ENCODE measurements at regions not wholly inside any gene's neighbourhood (a gene's known extent, or its start where the extent isn't known, plus 50 kb on each side); places are given as distances from the start of the nearest gene placed in this dataset.
"Not testable (repeated sequence)": the region's sequence is repeated elsewhere in the genome, so short reads cannot be mapped to it uniquely, and the experiment has no call there.

GRCh38 chr3:27632431-27633223, 89.5 kb downstream of the EOMES start:
- DNase-seq (ENCODE audit: extremely low read depth in 1 of 2, low read depth in 1 of 2): peak; percentile 15

DNA sequence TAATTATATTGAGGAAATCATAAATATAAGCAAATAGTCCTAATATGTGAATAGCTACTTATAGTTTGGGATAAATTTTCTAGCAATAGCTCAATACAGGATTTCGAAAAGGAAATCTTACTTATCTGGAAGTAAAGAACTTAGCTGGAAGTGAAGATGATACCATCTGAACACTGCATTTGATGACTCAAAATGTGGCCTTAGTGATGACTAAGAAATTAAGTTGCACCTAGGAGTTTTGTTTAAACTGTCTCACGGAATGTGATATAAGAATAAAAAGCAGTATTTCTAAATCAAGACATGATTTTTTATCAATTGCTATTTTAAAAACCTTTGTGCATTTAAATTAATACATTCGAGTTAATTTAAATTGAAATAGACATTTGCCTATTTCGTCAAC, 91.2 kb downstream of the EOMES start:
- no peak for DNase-seq (ENCODE audit: extremely low read depth in 1 of 2, low read depth in 1 of 2)

DNA sequence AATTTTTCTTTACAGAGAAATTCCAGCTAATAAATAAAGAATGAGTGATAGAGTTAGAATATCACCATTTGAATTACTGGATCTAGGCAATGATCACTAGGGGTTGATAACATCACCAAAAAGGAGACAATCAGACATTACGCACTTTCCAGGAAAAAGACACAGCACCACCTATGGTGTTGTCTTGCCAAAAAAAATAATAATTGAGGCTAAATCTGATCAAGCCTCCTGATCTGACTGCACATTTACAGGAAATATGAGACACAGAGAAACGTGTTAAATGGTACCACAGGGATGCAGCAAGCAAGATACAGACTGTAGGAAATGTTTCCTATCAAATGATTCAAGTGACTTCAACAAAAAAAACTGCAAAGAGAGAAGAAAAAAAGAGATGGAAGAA, 92.8 kb downstream of the EOMES start:
- no peak for DNase-seq (ENCODE audit: extremely low read depth in 1 of 2, low read depth in 1 of 2)

DNA sequence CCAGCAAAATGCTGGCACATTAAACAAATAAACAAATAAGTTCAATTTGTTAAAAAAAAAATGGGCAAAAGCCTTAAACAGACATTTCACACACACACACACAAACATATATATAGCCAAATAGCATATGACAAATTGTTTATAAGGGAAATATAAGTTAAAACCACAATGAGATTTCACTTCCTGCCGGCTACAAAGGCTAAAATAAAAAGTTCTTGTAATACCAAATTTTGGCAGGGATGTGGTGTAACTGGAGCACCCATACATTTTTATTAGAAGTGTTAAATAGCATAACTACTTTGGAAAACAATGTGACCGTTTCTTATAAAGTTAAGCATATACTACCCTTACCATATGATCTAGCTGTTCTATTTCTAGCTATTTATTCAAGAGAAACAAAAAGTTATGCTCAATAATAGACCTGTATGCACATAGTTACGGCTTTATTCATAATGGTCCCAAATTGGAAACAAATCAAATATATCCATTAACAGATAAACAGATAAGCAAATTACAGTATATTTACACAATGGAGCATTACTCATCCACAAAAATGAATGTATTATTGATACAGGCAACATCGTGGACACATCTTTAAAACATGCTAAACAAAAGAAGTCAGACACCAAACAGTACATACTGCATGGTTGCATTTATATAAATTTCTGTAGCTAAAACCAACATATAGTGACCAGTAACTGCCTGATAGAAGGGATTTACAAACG, 93.9 kb downstream of the EOMES start:
- no peak for DNase-seq (ENCODE audit: extremely low read depth in 1 of 2, low read depth in 1 of 2)

DNA sequence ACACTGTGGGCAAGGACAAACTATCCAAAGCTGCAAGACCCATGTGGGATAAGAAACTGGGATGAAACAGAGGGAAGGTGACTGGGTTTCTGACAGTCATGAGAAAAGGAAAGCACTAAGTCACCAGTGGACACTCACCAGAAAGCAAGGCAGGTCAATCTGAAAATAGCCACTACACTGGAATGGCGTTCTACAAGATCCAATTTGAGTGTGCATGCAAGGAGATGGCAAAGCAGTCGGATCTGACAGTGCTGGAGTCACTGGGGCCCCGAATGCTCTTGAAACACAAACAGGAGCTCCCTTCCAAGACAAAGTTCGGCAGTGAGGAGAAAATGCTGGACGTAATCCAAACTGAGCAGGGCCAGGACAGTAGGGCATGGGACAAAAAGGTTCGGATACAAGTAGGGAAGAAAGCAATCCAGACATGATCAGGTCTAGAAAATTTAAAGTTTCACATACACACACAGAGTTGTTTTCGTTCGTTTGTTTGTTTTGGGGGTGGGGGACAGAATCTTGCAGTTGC, 95.5 kb downstream of the EOMES start:
- DNase-seq (ENCODE audit: extremely low read depth in 1 of 2, low read depth in 1 of 2): no peak

GRCh38 chr3:27625864-27626263, 96.3 kb downstream of the EOMES start:
- DNase-seq (ENCODE audit: extremely low read depth in 1 of 2, low read depth in 1 of 2): no peak

GRCh38 chr3:27623085-27623753, 98.9 kb downstream of the EOMES start:
- no peak for DNase-seq (ENCODE audit: extremely low read depth in 1 of 2, low read depth in 1 of 2)

DNA sequence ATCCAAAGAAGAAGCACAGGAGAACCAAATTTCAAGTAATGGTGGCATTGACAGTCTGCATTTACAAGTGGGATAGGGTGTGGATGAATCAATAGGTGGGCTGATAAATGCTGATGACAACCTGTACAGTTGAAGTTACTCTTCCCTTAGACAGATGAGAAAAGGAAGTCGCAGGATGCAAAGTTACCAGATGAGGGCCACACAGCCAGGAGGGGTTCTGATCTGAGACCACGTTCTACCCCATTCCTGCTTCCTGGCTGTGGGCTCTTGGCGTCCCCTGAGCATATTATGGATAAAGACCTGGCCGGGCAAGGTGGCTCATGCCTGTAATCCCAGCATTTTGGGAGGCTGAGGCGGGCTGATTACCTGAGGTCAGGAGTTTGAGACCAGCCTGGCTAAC, 104.6 kb downstream of the EOMES start:
- DNase-seq (ENCODE audit: extremely low read depth in 1 of 2, low read depth in 1 of 2): no peak

DNA sequence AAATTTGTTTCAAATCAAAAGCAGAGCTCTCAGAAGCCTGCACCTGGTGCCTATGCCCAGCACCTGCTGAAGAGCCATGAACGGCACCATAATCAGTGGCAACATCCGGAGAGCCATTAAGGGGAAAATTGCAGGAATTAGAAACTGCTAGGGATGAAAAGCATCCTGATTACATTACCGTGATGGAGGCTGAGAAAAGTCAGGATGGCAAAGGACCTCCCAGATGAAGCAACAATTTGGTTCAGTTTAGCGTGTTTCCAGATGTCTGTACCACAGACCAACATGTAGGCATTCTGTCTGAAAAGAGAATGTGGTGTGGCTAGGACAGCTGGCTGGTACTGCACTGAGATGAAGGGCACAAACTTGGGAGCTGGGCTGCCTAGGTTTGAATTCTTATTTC, 106.1 kb downstream of the EOMES start:
- no peak for DNase-seq (ENCODE audit: extremely low read depth in 1 of 2, low read depth in 1 of 2)

DNA sequence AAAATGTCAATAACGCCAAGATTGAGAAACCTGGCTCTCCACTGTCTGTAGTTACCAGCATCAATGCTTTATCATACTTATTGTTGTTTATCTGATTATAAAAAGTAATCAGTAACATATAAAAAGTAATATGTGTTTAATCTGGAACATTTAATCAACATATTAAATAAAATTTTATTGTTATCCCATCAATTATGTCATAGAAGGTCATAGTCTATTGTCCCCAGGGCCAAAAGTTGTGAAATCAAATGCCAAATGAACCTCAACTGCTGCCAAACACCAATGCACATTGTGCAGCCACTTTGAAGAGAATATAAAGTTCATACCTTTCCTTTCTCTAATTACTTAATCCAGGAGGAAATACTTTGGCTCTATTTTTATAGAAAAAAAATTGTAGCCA, 106.6 kb downstream of the EOMES start:
- DNase-seq (ENCODE audit: extremely low read depth in 1 of 2, low read depth in 1 of 2): no peak

DNA sequence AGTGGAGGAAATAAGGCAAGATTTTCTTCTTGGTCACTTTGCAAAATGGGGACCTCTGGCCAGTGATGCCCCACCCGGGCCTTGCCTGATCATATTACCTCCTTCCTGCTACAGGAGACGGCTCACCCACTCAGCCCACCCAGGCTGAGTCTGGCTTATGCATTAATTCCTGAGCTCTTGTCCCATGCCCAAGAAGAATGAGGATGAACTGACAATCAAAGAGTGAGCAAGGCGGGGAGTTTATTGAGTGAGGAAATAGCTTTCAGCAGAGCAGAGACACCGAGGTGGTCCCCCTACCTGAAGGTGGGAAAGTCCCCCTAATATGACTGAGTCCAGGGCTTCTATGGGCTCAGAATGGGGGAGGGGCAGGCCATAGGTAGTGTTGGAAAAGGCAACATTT, 107.5 kb downstream of the EOMES start:
- DNase-seq (ENCODE audit: extremely low read depth in 1 of 2, low read depth in 1 of 2): no peak

GRCh38 chr3:27613846-27614500, 108.2 kb downstream of the EOMES start:
- DNase-seq (ENCODE audit: extremely low read depth in 1 of 2, low read depth in 1 of 2): no peak

- no peak for DNase-seq (ENCODE audit: extremely low read depth in 1 of 2, low read depth in 1 of 2)
These were observed 111.2 kb downstream of the EOMES start for GRCh38 chr3:27610800-27611525.

- DNase-seq (ENCODE audit: extremely low read depth in 1 of 2, low read depth in 1 of 2): no peak
These were observed 114.8 kb downstream of the EOMES start for GRCh38 chr3:27607370-27607769.

DNA sequence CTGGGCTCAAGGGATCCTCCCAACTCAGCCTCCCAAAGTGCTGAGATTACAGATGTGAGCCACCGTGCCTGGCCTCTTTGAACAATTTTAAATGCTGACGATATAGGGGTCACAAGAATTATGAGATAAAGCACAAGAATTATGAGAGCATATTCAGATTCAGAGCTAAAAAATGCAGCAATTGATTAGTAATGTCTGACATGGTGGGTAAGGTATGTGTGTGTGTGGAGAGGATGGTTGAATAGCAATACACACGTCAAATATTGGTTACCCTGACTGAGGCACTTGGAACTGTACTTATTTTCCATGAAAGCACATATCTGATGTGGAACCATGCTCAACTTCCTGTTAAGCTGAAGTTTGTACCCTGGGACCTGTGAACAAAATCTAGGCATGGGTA, 115.6 kb downstream of the EOMES start:
- no peak for DNase-seq (ENCODE audit: extremely low read depth in 1 of 2, low read depth in 1 of 2)

DNA sequence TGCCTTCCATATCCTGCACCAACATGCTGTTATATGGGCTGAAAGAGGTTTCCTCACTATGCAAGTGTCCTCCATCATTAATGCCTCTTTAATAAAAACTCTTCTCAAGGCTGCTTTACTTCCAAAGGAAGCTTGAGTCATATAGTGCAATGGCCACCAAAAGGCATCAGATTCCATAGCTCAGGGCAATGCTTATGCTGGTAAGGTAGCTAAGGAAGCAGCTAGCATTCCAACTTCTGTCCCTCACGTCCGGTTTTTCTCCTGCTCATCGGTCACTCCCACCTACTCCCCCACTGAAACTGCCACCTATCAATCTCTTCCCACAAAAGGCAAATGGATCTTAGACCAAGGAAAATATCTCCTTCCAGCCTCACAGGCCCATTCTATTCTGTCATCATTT, 117.1 kb upstream of the SLC4A7 start:
- DNase-seq (ENCODE audit: extremely low read depth in 1 of 2, low read depth in 1 of 2): not testable (repeated sequence)

- not testable (repeated sequence) for DNase-seq (ENCODE audit: extremely low read depth in 1 of 2, low read depth in 1 of 2)
These were observed 115.6 kb upstream of the SLC4A7 start for GRCh38 chr3:27599741-27600140.

DNA sequence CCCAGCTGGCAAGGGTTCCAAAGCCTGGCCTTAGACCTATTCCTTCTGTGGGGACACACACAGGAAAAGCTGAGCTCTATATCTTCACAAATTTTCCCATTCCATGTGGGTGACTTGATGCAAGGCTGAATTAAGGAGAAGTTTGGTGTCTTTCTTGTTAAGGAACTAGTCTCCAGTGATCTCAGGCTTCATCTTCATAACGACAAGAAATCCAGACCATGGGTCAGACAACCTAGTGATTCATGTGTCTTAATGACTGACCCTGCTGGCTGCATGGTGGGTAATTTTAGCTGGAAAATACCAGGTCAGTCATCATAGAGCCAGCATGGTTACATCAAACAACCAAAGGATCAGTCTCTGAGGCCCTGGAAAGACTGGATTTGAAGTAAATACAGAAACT, 112.7 kb upstream of the SLC4A7 start:
- no peak for DNase-seq (ENCODE audit: extremely low read depth in 1 of 2, low read depth in 1 of 2)

GRCh38 chr3:27596334-27596841, 112.2 kb upstream of the SLC4A7 start:
- DNase-seq (ENCODE audit: extremely low read depth in 1 of 2, low read depth in 1 of 2): no peak

- no peak for DNase-seq (ENCODE audit: extremely low read depth in 1 of 2, low read depth in 1 of 2)
These were observed 110.0 kb upstream of the SLC4A7 start for GRCh38 chr3:27594096-27594690.
